PC-3 (cell line): ENCODE measurements at regions not wholly inside any gene's neighbourhood (a gene's known extent, or its start where the extent isn't known, plus 50 kb on each side); places are given as distances from the start of the nearest gene placed in this dataset.

Experiments used
- ATAC-seq: fragments of 200-7000 bp; cut with Tn5 transposase; 2 replicates; pipeline ENCODE4 v1.9.1; 2020; ENCODE audit warnings: mild to moderate bottlenecking, moderate library complexity
- BruUV-seq: library from RNA; stranded (reverse); fragments of 400-500 nt; replicated peaks from 2 replicates; lab custom pipeline; 2021; lab: Mats Ljungman, UMichigan
- CTCF ChIA-PET: fragments of 300-600 bp; sonication (Branson Sonifier 250); formaldehyde crosslinking; loops from one replicate; lab custom pipeline; 2022; ENCODE audit warnings: antibody characterized with exemption; lab: Charles Lee
- POLR2A ChIA-PET: fragments of 300-600 bp; sonication (Branson Sonifier 250); formaldehyde crosslinking; loops from one replicate; lab custom pipeline; 2022; ENCODE audit warnings: antibody characterized with exemption; ENCODE audit not compliant: unreplicated experiment; lab: Charles Lee
- DNase-seq: peaks from one replicate; pipeline ENCODE4 v3.0.0-alpha.2; 2015
- H2AFZ ChIP-seq: fragments of 300-600 bp; sonication (generic); 2 replicates; pipeline ENCODE4 v1.6.0; 2016; ENCODE audit warnings: antibody characterized with exemption, low read length
- H3F3A ChIP-seq: fragments of 300-600 bp; sonication (generic); one replicate; pipeline ENCODE4 v1.6.0; 2017; ENCODE audit warnings: antibody characterized with exemption, low read length, control low read depth, mild to moderate bottlenecking; ENCODE audit not compliant: unreplicated experiment
- H3K27ac ChIP-seq: fragments of 300-600 bp; sonication (generic); 2 replicates; pipeline ENCODE4 v1.5.1; 2016; ENCODE audit warnings: mild to moderate bottlenecking, low read length
- H3K27me3 ChIP-seq: fragments of 300-600 bp; sonication (generic); 2 replicates; pipeline ENCODE4 v1.6.1; 2016; ENCODE audit warnings: low read length, mixed read lengths
- H3K36me3 ChIP-seq: fragments of 300-600 bp; sonication (generic); 2 replicates; pipeline ENCODE4 v1.6.1; 2016; ENCODE audit warnings: low read depth, mixed run types, low read length, mixed read lengths
- H3K4me1 ChIP-seq: fragments of 300-600 bp; sonication (generic); 2 replicates; pipeline ENCODE4 v1.5.1; 2016; ENCODE audit warnings: low read length; ENCODE audit not compliant: insufficient read depth
- H3K4me2 ChIP-seq: fragments of 300-600 bp; sonication (generic); 2 replicates; pipeline ENCODE4 v1.6.0; 2016; ENCODE audit warnings: low read length
- H3K4me3 ChIP-seq: fragments of 300-600 bp; sonication (generic); 2 replicates; pipeline ENCODE4 v1.5.1; 2016; ENCODE audit warnings: mild to moderate bottlenecking, low read length, mixed read lengths
- H3K79me2 ChIP-seq: fragments of 300-600 bp; sonication (generic); 2 replicates; pipeline ENCODE4 v1.6.1; 2017; ENCODE audit warnings: low read length, mixed read lengths
- H3K9ac ChIP-seq: fragments of 300-600 bp; sonication (generic); 2 replicates; pipeline ENCODE4 v1.6.0; 2016; ENCODE audit warnings: mild to moderate bottlenecking, low read length
- H3K9me2 ChIP-seq: fragments of 300-600 bp; sonication (generic); replicated peaks from 2 replicates; pipeline ENCODE4 v1.6.1; 2016; ENCODE audit warnings: mixed run types, low read length, mixed read lengths
- H3K9me3 ChIP-seq: fragments of 300-600 bp; sonication (generic); 2 replicates; pipeline ENCODE4 v1.6.1; 2016; ENCODE audit warnings: low read length, mixed read lengths
- H4K20me1 ChIP-seq: fragments of 300-600 bp; sonication (generic); 2 replicates; pipeline ENCODE4 v1.6.1; 2016; ENCODE audit warnings: low read length, mixed read lengths
- CTCF ChIP-seq: fragments of 300-600 bp; sonication (generic); conservative IDR thresholded peaks from 2 replicates; pipeline ENCODE4 v1.5.1; 2017; ENCODE audit warnings: antibody characterized with exemption, low read depth, mild to moderate bottlenecking, low read length
- EZH2 ChIP-seq: fragments of 300-600 bp; sonication (generic); IDR thresholded peaks from one replicate; pipeline ENCODE4 v1.6.1; 2017; ENCODE audit warnings: antibody characterized with exemption, mild to moderate bottlenecking, low read length; ENCODE audit not compliant: unreplicated experiment
- EZH2phosphoT487 ChIP-seq: fragments of 300-600 bp; sonication (generic); IDR thresholded peaks from 2 replicates; pipeline ENCODE4 v1.6.1; 2018; ENCODE audit warnings: mild to moderate bottlenecking, antibody characterized with exemption, low read length, borderline replicate concordance
- intact Hi-C: fragments of 100-400 bp; cut with micrococcal nuclease; formaldehyde crosslinking; loops from 2 replicates; pipeline ENCODE4 v1.9.0; 2023

DNA sequence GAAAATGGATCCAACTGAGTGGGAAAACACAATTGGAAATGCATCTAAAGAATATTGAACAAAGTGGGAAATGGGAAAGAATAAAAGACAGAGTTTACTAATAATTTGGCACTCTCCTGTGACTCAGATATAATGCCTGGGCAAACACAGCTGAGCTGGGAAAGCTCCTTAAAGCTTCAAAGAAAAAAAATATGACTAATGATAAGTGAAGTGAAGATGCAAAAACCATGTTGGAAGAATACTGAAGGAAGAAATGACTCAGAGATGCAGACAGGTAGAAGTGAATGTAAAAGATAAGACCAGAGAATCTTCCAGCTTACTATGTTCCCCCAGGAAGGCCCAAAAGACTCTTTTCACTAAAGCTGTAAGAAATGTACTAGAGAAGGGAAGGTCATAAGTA is 62.4 kb upstream of the FOXG1 start:
- Histone ChIP-seq H3K4me1 (peaks cover 20% of the 10 kb centered on the region), H3F3A (no peaks in the 10 kb centered on the region), H3K9ac (no peak overlapping the region), H3K27me3 (no peaks in the 10 kb centered on the region), H3K36me3 (no peaks in the 10 kb centered on the region), H3K9me3 (no peaks in the 10 kb centered on the region), H3K4me3 (no peak overlapping the region), H4K20me1 (no peaks in the 10 kb centered on the region), H3K79me2 (no peaks in the 10 kb centered on the region), H3K9me2 (no peaks in the 10 kb centered on the region), H2AFZ (no peak overlapping the region), H3K4me2 (0 out of 2 replicates have a peak overlapping the region, but pooled peaks have one; percentile 12), H3K27ac (no peak overlapping the region)
- peak; percentile 77 for ATAC-seq
- BruUV-seq, result no TSS peak
- no peak for TF ChIP-seq CTCF
- no peak for TF ChIP-seq EZH2
- no peak for TF ChIP-seq EZH2phosphoT487
- ChIA-PET POLR2A (no interaction called here), CTCF (no interaction called here)
- intact Hi-C loops, result no loop called here
- DNase-seq, result peak; percentile 67

GRCh38 chr14:28707814-28708213 is 58.8 kb upstream of the FOXG1 start:
- intact Hi-C loops, result no loop called here
- Histone ChIP-seq H3K9me3 (no peaks in the 10 kb centered on the region), H3K4me3 (no peak overlapping the region), H3K36me3 (no peaks in the 10 kb centered on the region), H3K4me2 (no peak overlapping the region), H2AFZ (no peak overlapping the region), H3K4me1 (peaks cover 20% of the 10 kb centered on the region), H3K79me2 (no peaks in the 10 kb centered on the region), H3K9ac (no peak overlapping the region), H4K20me1 (no peaks in the 10 kb centered on the region), H3K27me3 (no peaks in the 10 kb centered on the region), H3K27ac (no peak overlapping the region), H3F3A (no peaks in the 10 kb centered on the region), H3K9me2 (no peaks in the 10 kb centered on the region)
- peak; percentile 48 for DNase-seq
- ATAC-seq, result peak; percentile 68
- no TSS peak for BruUV-seq
- CTCF ChIA-PET, result interaction anchor here (0.6 kb wide), 1 partner anchor 31 kb away, joined by 3 read pairs; no protein-coding TSS in a partner anchor
- no peak for TF ChIP-seq CTCF
- TF ChIP-seq EZH2phosphoT487, result no peak
- TF ChIP-seq EZH2, result no peak
- POLR2A ChIA-PET, result no interaction called here

DNA sequence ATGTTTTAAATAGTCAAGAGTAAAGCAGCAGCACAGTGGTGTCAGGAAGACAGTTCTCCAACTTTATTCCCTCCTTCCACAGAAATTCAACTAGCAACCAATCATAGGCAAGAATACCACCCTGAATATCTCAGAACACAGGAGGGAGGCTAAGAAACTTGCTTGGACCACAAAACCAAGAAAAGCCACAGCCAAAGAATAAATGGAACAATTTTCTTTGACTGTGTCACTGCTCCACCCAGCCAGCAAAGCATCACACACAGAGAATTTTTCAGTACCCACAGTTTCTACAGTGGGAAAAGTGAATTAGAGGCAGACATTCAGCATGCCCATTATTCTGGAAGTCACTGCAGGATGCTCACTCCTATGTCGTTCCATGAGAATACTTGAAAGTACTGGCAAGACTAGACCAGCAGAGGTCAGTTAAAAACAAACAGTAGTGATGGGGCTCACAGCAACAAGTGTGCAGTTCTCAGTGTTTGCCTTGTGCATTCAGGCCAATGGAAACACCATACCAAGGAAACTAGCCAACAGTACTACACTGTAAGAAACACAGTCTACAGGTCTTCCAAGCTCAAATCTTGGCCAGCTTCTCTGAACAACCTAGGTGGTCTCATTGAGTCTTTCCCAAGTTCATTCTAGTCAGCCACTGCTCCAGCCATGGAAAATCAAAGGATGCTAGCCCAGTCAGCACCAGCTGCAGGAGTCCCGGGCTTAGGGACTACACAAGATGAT is 56.8 kb upstream of the FOXG1 start:
- no peak overlapping the region for H3K9ac ChIP-seq
- H3K36me3 ChIP-seq, result no peaks in the 10 kb centered on the region
- H3K4me2 ChIP-seq, result no peak overlapping the region
- ATAC-seq (no peak; the same call in 1 of the 2 replicates), DNase-seq (no peak)
- CTCF ChIA-PET, result no interaction called here
- 0 out of 2 replicates have a peak, but pooled peaks cover 7% of the 10 kb centered on the region for H3K4me1 ChIP-seq
- H4K20me1 ChIP-seq, result no peaks in the 10 kb centered on the region
- H3K4me3 ChIP-seq, result no peak overlapping the region
- H3K9me2 ChIP-seq, result no peaks in the 10 kb centered on the region
- H3K27ac ChIP-seq, result no peak overlapping the region
- H3K27me3 ChIP-seq, result no peaks in the 10 kb centered on the region
- no peaks in the 10 kb centered on the region for H3F3A ChIP-seq
- intact Hi-C loops, result no loop called here
- no peak for TF ChIP-seq EZH2phosphoT487
- TF ChIP-seq EZH2, result no peak
- no peak for TF ChIP-seq CTCF
- no peaks in the 10 kb centered on the region for H3K79me2 ChIP-seq
- POLR2A ChIA-PET, result no interaction called here
- BruUV-seq, result no TSS peak
- no peak overlapping the region for H2AFZ ChIP-seq
- no peaks in the 10 kb centered on the region for H3K9me3 ChIP-seq
